CD4-positive, alpha-beta T cell (primary cell): ENCODE measurements at regions not wholly inside any gene's neighbourhood (a gene's known extent, or its start where the extent isn't known, plus 50 kb on each side); places are given as distances from the start of the nearest gene placed in this dataset.

Experiments
- ATAC-seq: fragments of 200-7000 bp; cut with Tn5 transposase; one replicate; pipeline ENCODE4 v1.10.0; 2022; ENCODE audit warnings: mild to moderate bottlenecking; ENCODE audit not compliant: poor library complexity
- CTCF ChIA-PET: fragments of 350-600 bp; sonication (Branson Sonifier 250); formaldehyde crosslinking; loops from one replicate; lab custom pipeline; 2021; ENCODE audit warnings: antibody characterized with exemption, inconsistent platforms; lab: Charles Lee
- POLR2A ChIA-PET: fragments of 350-600 bp; sonication (Branson Sonifier 250); formaldehyde crosslinking; loops from one replicate; lab custom pipeline; 2021; ENCODE audit warnings: antibody characterized with exemption, inconsistent platforms; lab: Charles Lee
- DNase-seq, 14 experiments: peaks; one replicate each; pipeline ENCODE4 v3.0.0-alpha.2; 2013 to 2020; ENCODE audit warnings: mixed read lengths in 2 of 14
- H3K27ac ChIP-seq, 2 donors: one replicate each; pipeline versions ENCODE4 v1.5.1 to v1.7.0; 2013; ENCODE audit warnings: low read length in 2 of 2, low read depth in 1 of 2, mild to moderate bottlenecking in 1 of 2
- H3K27me3 ChIP-seq, 2 experiments: 1 replicate in 1 of 2; 2 replicates in 1 of 2; pipeline versions ENCODE4 v1.6.1 to v1.7.0; 2013; ENCODE audit warnings: low read length in 2 of 2, control low read depth in 1 of 2, mild to moderate bottlenecking in 1 of 2, moderate library complexity in 1 of 2; ENCODE audit not compliant: insufficient read depth in 2 of 2, control insufficient read depth in 1 of 2
- H3K36me3 ChIP-seq: one replicate; pipeline ENCODE4 v1.6.1; 2013; ENCODE audit warnings: low read length, control low read depth; ENCODE audit not compliant: insufficient read depth
- H3K4me1 ChIP-seq: one replicate; pipeline ENCODE4 v1.6.1; 2013; ENCODE audit warnings: low read length, control low read depth; ENCODE audit not compliant: insufficient read depth
- H3K4me3 ChIP-seq: one replicate; pipeline ENCODE4 v1.5.1; 2013; ENCODE audit warnings: mild to moderate bottlenecking, low read length, moderate library complexity
- H3K9me3 ChIP-seq, 2 experiments: 1 replicate in 1 of 2; 2 replicates in 1 of 2; pipeline versions ENCODE4 v1.6.1 to v1.7.0; 2013; ENCODE audit warnings: low read length in 2 of 2, mild to moderate bottlenecking in 2 of 2, control low read depth in 1 of 2, moderate library complexity in 1 of 2; ENCODE audit not compliant: control insufficient read depth in 1 of 2, insufficient read depth in 1 of 2
- H3K27ac Mint-ChIP-seq: one replicate; pipeline ENCODE4 v1.8.0; 2020; ENCODE audit warnings: mixed read lengths
- H3K27me3 Mint-ChIP-seq: one replicate; pipeline ENCODE4 v1.8.0; 2021; ENCODE audit warnings: mixed read lengths
- H3K36me3 Mint-ChIP-seq: one replicate; pipeline ENCODE4 v1.8.0; 2021; ENCODE audit warnings: low read depth, mixed read lengths
- H3K4me1 Mint-ChIP-seq: one replicate; pipeline ENCODE4 v1.8.0; 2021; ENCODE audit warnings: low read depth, mixed read lengths
- H3K4me3 Mint-ChIP-seq: one replicate; pipeline ENCODE4 v1.8.0; 2020; ENCODE audit warnings: mild to moderate bottlenecking, mixed read lengths
- H3K9me3 Mint-ChIP-seq: one replicate; pipeline ENCODE4 v1.8.0; 2020; ENCODE audit warnings: mixed read lengths
- intact Hi-C, 2 experiments: fragments of 100-400 bp; cut with DNase I in 1 of 2; cut with micrococcal nuclease in 1 of 2; formaldehyde crosslinking; loops; one replicate each; pipeline versions ENCODE4 v1.15.1 to v1.9.0; 2023 to 2025; cut with DNase I, micrococcal nuclease
- TF ChIP-seq, protein P1 (sequence below): fragments of 200-600 bp; IDR thresholded peaks from one replicate; pipeline ENCODE4 v1.8.0; 2022; ENCODE audit warnings: antibody characterized with exemption, mild to moderate bottlenecking

DNA sequence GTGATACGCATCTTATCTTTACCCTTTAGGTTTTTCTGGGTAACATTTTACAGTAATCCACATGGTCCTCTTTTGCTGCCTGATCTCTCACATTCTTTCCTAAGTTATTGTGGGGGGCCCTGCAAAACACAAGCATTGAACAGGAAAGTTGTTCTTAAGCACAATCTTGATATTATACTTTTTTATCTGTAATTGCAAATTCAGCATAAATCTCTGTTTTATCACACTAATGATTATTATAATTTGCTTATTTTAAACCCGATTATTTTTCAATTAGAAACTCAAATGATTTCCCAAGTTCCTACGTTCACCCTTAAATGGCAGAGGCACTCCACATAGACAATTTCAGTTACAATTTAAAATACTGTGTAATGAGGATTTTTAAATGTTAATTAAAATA lies 386.0 kb upstream of the GYPC start:
- no peak overlapping the region for H3K27ac Mint-ChIP-seq

DNA sequence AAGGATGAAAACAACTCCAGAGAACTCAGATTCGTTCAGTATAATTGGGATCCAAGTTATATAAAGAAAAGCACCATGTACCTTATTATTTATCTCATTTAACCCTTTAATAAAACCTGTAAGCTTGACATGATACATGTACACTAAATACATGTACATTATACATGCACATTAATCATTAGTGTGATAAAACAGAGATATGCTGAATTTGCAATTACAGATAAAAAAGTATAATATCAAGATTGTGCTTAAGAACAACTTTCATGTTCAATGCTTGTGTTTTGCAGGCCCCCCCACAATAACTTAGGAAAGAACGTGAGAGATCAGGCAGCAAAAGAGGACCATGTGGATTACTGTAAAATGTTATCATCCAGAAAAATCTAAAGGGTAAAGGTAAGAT lies 385.4 kb upstream of the GYPC start:
- Mint-ChIP-seq H3K9me3 (no peaks in the 10 kb centered on the region), H3K4me3 (no peak overlapping the region), H3K36me3 (no peaks in the 10 kb centered on the region), H3K27ac (no peak overlapping the region), H3K4me1 (no peaks in the 10 kb centered on the region), H3K27me3 (peaks cover 2% of the 10 kb centered on the region)
- H3K4me1 ChIP-seq, result no peaks in the 10 kb centered on the region
- no peaks in the 10 kb centered on the region for H3K27me3 ChIP-seq
- DNase-seq (no peak), ATAC-seq (no peak)
- no peaks in the 10 kb centered on the region for H3K36me3 ChIP-seq
- no peaks in the 10 kb centered on the region for H3K9me3 ChIP-seq
- H3K4me3 ChIP-seq, result no peak overlapping the region
- ChIA-PET CTCF (no interaction called here), POLR2A (no interaction called here)
- H3K27ac ChIP-seq, result no peak overlapping the region
- TF ChIP-seq, protein P1, sequence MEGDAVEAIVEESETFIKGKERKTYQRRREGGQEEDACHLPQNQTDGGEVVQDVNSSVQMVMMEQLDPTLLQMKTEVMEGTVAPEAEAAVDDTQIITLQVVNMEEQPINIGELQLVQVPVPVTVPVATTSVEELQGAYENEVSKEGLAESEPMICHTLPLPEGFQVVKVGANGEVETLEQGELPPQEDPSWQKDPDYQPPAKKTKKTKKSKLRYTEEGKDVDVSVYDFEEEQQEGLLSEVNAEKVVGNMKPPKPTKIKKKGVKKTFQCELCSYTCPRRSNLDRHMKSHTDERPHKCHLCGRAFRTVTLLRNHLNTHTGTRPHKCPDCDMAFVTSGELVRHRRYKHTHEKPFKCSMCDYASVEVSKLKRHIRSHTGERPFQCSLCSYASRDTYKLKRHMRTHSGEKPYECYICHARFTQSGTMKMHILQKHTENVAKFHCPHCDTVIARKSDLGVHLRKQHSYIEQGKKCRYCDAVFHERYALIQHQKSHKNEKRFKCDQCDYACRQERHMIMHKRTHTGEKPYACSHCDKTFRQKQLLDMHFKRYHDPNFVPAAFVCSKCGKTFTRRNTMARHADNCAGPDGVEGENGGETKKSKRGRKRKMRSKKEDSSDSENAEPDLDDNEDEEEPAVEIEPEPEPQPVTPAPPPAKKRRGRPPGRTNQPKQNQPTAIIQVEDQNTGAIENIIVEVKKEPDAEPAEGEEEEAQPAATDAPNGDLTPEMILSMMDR, result no peak
- intact Hi-C loops, result no loop called here

More for the DNA sequence above, 386.0 kb upstream of the GYPC start:
- Mint-ChIP-seq H3K4me3 (no peak overlapping the region), H3K36me3 (no peaks in the 10 kb centered on the region), H3K9me3 (no peaks in the 10 kb centered on the region), H3K4me1 (no peaks in the 10 kb centered on the region), H3K27me3 (no peaks in the 10 kb centered on the region)
- no peak for DNase-seq
- intact Hi-C loops, result no loop called here
- H3K27ac ChIP-seq, result no peak overlapping the region
- ATAC-seq, result no peak
- no peaks in the 10 kb centered on the region for H3K4me1 ChIP-seq
- H3K4me3 ChIP-seq, result no peak overlapping the region
- H3K36me3 ChIP-seq, result no peaks in the 10 kb centered on the region
- ChIA-PET CTCF (no interaction called here), POLR2A (no interaction called here)
- TF ChIP-seq, protein P1, result no peak
- H3K27me3 ChIP-seq, result no peaks in the 10 kb centered on the region
- no peaks in the 10 kb centered on the region for H3K9me3 ChIP-seq

DNA sequence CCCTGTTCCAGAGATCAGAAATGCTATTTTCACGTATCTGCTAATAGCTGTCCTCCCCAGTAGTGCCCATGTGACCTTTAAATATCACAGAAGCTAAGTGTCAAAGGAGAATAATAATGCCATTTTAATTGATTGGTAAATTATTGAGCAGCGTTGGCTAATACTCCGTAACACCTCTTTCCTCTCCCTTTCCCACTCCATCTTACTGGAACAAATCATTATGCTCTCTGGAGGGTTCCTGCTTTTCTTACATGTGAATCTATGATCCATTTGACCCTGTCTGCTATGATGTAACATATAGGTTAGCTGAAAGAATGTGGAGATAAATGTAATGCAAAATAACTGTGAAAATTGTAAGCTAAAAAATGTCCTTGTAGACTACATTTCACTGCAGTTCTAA lies 383.6 kb upstream of the GYPC start:
- Histone ChIP-seq H3K4me1 (no peaks in the 10 kb centered on the region), H3K36me3 (no peaks in the 10 kb centered on the region), H3K4me3 (no peak overlapping the region), H3K9me3 (no peaks in the 10 kb centered on the region), H3K27me3 (no peaks in the 10 kb centered on the region), H3K27ac (no peak overlapping the region)
- no peaks in the 10 kb centered on the region for H3K9me3 Mint-ChIP-seq
- TF ChIP-seq, protein P1, result no peak
- ChIA-PET CTCF (interaction anchor here (0.8 kb wide), 1 partner anchor 9 kb away, joined by 3 read pairs; no protein-coding TSS in a partner anchor), POLR2A (no interaction called here)
- H3K27me3 Mint-ChIP-seq, result peaks cover 6% of the 10 kb centered on the region
- intact Hi-C loops, result no loop called here
- no peak overlapping the region for H3K27ac Mint-ChIP-seq
- H3K4me1 Mint-ChIP-seq, result no peaks in the 10 kb centered on the region
- DNase-seq (no peak), ATAC-seq (no peak)
- H3K36me3 Mint-ChIP-seq, result no peaks in the 10 kb centered on the region
- H3K4me3 Mint-ChIP-seq, result no peak overlapping the region
